DOHH2 (cell line): ENCODE measurements at regions not wholly inside any gene's neighbourhood (a gene's known extent, or its start where the extent isn't known, plus 50 kb on each side); places are given as distances from the start of the nearest gene placed in this dataset.

ENCODE experiments used
- CTCF ChIP-seq: fragments of 200-600 bp; sonication (generic); IDR thresholded peaks from one replicate; pipeline ENCODE4 v1.5.1; 2014; ENCODE audit warnings: antibody characterized with exemption, mild to moderate bottlenecking, low read depth, low read length; ENCODE audit not compliant: poor library complexity, severe bottlenecking
- EZH2phosphoT487 ChIP-seq: fragments of 200-600 bp; sonication (generic); IDR thresholded peaks from 2 replicates; pipeline ENCODE4 v1.6.1; 2017; ENCODE audit warnings: borderline replicate concordance, mild to moderate bottlenecking, antibody characterized with exemption, low read length, moderate library complexity, mixed read lengths

- TF ChIP-seq CTCF (peak; percentile 99), EZH2phosphoT487 (no peak)
These were observed 71.7 kb downstream of the IGLL5 start for GRCh38 chr22:22959147-22959827.
